COLO668 (cell line): ENCODE measurements at regions not wholly inside any gene's neighbourhood (a gene's known extent, or its start where the extent isn't known, plus 50 kb on each side); places are given as distances from the start of the nearest gene placed in this dataset.

ENCODE experiments used
- DNase-seq: peaks from one replicate; lab custom pipeline; 2025; ENCODE audit not compliant: unreplicated experiment; lab: John Stamatoyannopoulos, UW

GRCh38 chr4:54929459-54929858, 195.9 kb downstream of the KDR start:
- peak; percentile 31 for DNase-seq

- DNase-seq, result no peak
Observed at GRCh38 chr4:54924891-54925290, 200.5 kb downstream of the KDR start.

GRCh38 chr4:54915276-54915675, 210.1 kb downstream of the KDR start:
- no peak for DNase-seq

GRCh38 chr4:54914781-54915180, 210.6 kb downstream of the KDR start:
- no peak for DNase-seq

GRCh38 chr4:54913751-54914526, 211.5 kb downstream of the KDR start:
- DNase-seq, result peak; percentile 60

GRCh38 chr4:54912155-54912554, 213.2 kb downstream of the KDR start:
- DNase-seq, result no peak

GRCh38 chr4:54909961-54910360, 215.4 kb downstream of the KDR start:
- no peak for DNase-seq

GRCh38 chr4:54908763-54909162, 216.6 kb downstream of the KDR start:
- no peak for DNase-seq

- DNase-seq, result no peak
Observed at GRCh38 chr4:54904953-54905352, 220.4 kb downstream of the KDR start.

GRCh38 chr4:54902976-54903375, 222.4 kb downstream of the KDR start:
- DNase-seq, result no peak

- DNase-seq, result no peak
Observed at GRCh38 chr4:54902271-54902670, 223.1 kb downstream of the KDR start.

GRCh38 chr4:54901202-54901601, 224.2 kb downstream of the KDR start:
- DNase-seq, result no peak

- no peak for DNase-seq
Observed at GRCh38 chr4:54898656-54899340, 226.6 kb downstream of the KDR start.

GRCh38 chr4:54898056-54898562, 227.3 kb downstream of the KDR start:
- no peak for DNase-seq

GRCh38 chr4:54897590-54897989, 227.8 kb downstream of the KDR start:
- no peak for DNase-seq

- no peak for DNase-seq
Observed at GRCh38 chr4:54882616-54883015, 224.9 kb downstream of the KIT start.

- DNase-seq, result no peak
Observed at GRCh38 chr4:54879576-54879975, 221.8 kb downstream of the KIT start.

GRCh38 chr4:54877006-54877405, 219.2 kb downstream of the KIT start:
- DNase-seq, result no peak

GRCh38 chr4:54872261-54872660, 214.5 kb downstream of the KIT start:
- DNase-seq, result no peak

- no peak for DNase-seq
Observed at GRCh38 chr4:54863571-54864255, 206.0 kb downstream of the KIT start.

GRCh38 chr4:54861201-54861600, 203.4 kb downstream of the KIT start:
- no peak for DNase-seq
